GM12878 (cell line): ENCODE measurements at regions not wholly inside any gene's neighbourhood (a gene's known extent, or its start where the extent isn't known, plus 50 kb on each side); places are given as distances from the start of the nearest gene placed in this dataset.

Source experiments
- ATAC-seq: fragments of 200-7000 bp; cut with Tn5 transposase; 3 replicates; pipeline ENCODE4 v1.9.1; 2020; ENCODE audit warnings: mild to moderate bottlenecking, moderate library complexity
- BruUV-seq: library from RNA; stranded (reverse); fragments of 400-500 nt; replicated peaks from 2 replicates; lab custom pipeline; 2021; lab: Mats Ljungman, UMichigan
- CTCF ChIA-PET: fragments of 300-600 bp; sonication (Branson Sonifier 250); formaldehyde crosslinking; extraction: SDS; loops from one replicate; lab custom pipeline; 2021; ENCODE audit warnings: inconsistent platforms; lab: Yijun Ruan, JAX
- POLR2A ChIA-PET: fragments of 350-600 bp; formaldehyde crosslinking; extraction: SDS; loops from one replicate; lab custom pipeline; 2021; ENCODE audit warnings: inconsistent platforms; lab: Charles Lee
- RAD21 ChIA-PET: fragments of 300-600 bp; sonication (Branson Sonifier 250); formaldehyde crosslinking; loops from one replicate; lab custom pipeline; 2023; ENCODE audit warnings: antibody characterized with exemption; ENCODE audit not compliant: unreplicated experiment; lab: Charles Lee
- SMC1A ChIA-PET: fragments of 300-600 bp; sonication (Branson Sonifier 250); formaldehyde crosslinking; loops from one replicate; lab custom pipeline; 2023; ENCODE audit not compliant: unreplicated experiment, uncharacterized antibody; lab: Charles Lee
- DNase-seq: peaks from one replicate; pipeline ENCODE4 v3.0.0-alpha.2; 2011; ENCODE audit warnings: low read depth, low spot score
- FAIRE-seq: peaks from 3 replicates; lab custom pipeline; 2011; peaks lifted over from hg19 to GRCh38; lab: Jason Lieb, UNC
- H2AFZ ChIP-seq: 2 replicates; pipeline ENCODE4 v1.6.0; 2011; ENCODE audit warnings: low read depth, low read length, control low read depth; ENCODE audit not compliant: control insufficient read depth
- H3K27ac ChIP-seq: 2 replicates; pipeline ENCODE4 v1.5.1; 2011; ENCODE audit warnings: control low read depth; ENCODE audit not compliant: control insufficient read depth, insufficient read depth
- H3K27me3 ChIP-seq, 2 experiments: replicated peaks in 1 of 2; 2 replicates each; pipeline versions ENCODE4 v1.6.0 to v1.6.1; 2011; ENCODE audit warnings: low read length in 1 of 2; ENCODE audit not compliant: control insufficient read depth in 2 of 2, insufficient read depth in 2 of 2
- H3K36me3 ChIP-seq, 2 experiments: 2 replicates each; pipeline ENCODE4 v1.5.1; 2011; ENCODE audit warnings: low read length in 1 of 2; ENCODE audit not compliant: control insufficient read depth in 2 of 2, insufficient read depth in 2 of 2
- H3K4me1 ChIP-seq: 2 replicates; pipeline ENCODE4 v1.6.1; 2011; ENCODE audit warnings: mild to moderate bottlenecking, low read length, moderate library complexity, mixed read lengths; ENCODE audit not compliant: control insufficient read depth, insufficient read depth
- H3K4me2 ChIP-seq: 2 replicates; pipeline ENCODE4 v1.6.0; 2011; ENCODE audit warnings: control low read depth; ENCODE audit not compliant: control insufficient read depth, insufficient read depth
- H3K4me3 ChIP-seq: fragments of 200-600 bp; sonication (generic); 2 replicates; pipeline ENCODE4 v1.5.1; 2016
- H3K79me2 ChIP-seq: 2 replicates; pipeline ENCODE4 v1.6.0; 2011; ENCODE audit warnings: low read length; ENCODE audit not compliant: control insufficient read depth, insufficient read depth
- H3K9ac ChIP-seq: 2 replicates; pipeline ENCODE4 v1.8.0; 2011; ENCODE audit warnings: low read length, control low read depth, mixed read lengths; ENCODE audit not compliant: control insufficient read depth, insufficient read depth
- H3K9me3 ChIP-seq: replicated peaks from 3 replicates; pipeline ENCODE4 v1.5.1; 2011; ENCODE audit warnings: mild to moderate bottlenecking, low read length; ENCODE audit not compliant: control insufficient read depth, insufficient read depth
- H4K20me1 ChIP-seq: 2 replicates; pipeline ENCODE4 v1.6.0; 2011; ENCODE audit not compliant: control insufficient read depth, insufficient read depth
- CBX5 ChIP-seq: sonication (generic); IDR thresholded peaks from 2 replicates; pipeline ENCODE4 v1.6.1; 2016; ENCODE audit warnings: low read depth, moderate library complexity, mild to moderate bottlenecking, inconsistent platforms
- CHD4 ChIP-seq: fragments of 200-600 bp; sonication (generic); IDR thresholded peaks from 2 replicates; pipeline ENCODE4 v1.6.1; 2016; ENCODE audit warnings: mild to moderate bottlenecking
- EP300 ChIP-seq, 2 experiments: fragments of 150-350 bp in 1 of 2; IDR thresholded peaks; 2 replicates each; pipeline ENCODE4 v1.6.1; 2011 to 2012; ENCODE audit warnings: low read depth in 2 of 2, low read length in 2 of 2, borderline replicate concordance in 1 of 2, improper control_type of control experiment in 1 of 2, inconsistent platforms in 1 of 2; ENCODE audit not compliant: control insufficient read depth in 1 of 2
- ZNF384 ChIP-seq: IDR thresholded peaks from 2 replicates; pipeline ENCODE4 v1.6.1; 2012; ENCODE audit warnings: low read depth, mild to moderate bottlenecking, low read length, improper control_type of control experiment, borderline replicate concordance
- WGBS: methylation state at CpG from one replicate; pipeline ENCODE4 v1.1.6; 2016; ENCODE audit warnings: low lambda C conversion rate; ENCODE audit not compliant: insufficient replicate concordance, insufficient coverage; ENCODE audit errors: missing lambda C conversion rate; 5-methylcytosine and 5-hydroxymethylcytosine counted together
- in situ Hi-C: fragments of 300-500 bp; cut with MboI; formaldehyde crosslinking; loops from 9 replicates; pipeline ENCODE4 v1.14.3; 2018; ENCODE audit warnings: mixed read lengths
- intact Hi-C: fragments of 100-400 bp; cut with micrococcal nuclease; formaldehyde crosslinking; loops from one replicate; pipeline ENCODE4 v1.14.2; 2022; ENCODE audit not compliant: unreplicated experiment

DNA sequence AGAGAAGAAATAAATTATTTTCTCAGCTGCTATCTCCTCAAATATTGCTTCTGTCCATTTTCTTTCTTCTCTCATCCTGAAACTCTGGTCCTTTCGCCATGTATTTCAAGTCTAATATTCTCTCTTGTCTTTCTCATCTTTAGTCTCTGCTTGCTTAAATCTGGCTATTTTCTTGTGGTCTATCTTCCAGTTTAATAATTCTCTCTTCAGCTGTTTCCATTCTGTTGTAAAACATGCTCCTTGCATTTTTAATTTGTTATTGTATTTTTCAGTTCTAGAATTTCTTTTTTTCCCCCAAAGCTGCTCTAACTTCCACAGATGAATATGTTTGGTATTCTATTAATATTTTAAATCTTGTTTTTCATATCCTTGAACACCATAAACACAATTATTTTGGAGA lies 70.1 kb upstream of the TMPRSS2 start:
- no peaks in the 10 kb centered on the region for H3K27me3 ChIP-seq
- H3K9me3 ChIP-seq: no peaks in the 10 kb centered on the region; the same call in 1 of the 3 replicates
- H3K27ac ChIP-seq: no peak overlapping the region
- SMC1A ChIA-PET: interaction anchor here (1.1 kb wide), 1 partner anchor 30 kb away, joined by 3 read pairs; no protein-coding TSS in a partner anchor
- no peaks in the 10 kb centered on the region for H3K79me2 ChIP-seq
- H3K9ac ChIP-seq: no peak overlapping the region
- H3K4me1 ChIP-seq: no peaks in the 10 kb centered on the region
- in situ Hi-C loops (no loop called here), intact Hi-C loops (no loop called here)
- no peaks in the 10 kb centered on the region for H4K20me1 ChIP-seq
- WGBS: 33% methylated on average over 1 of the region's 1 CpG
- POLR2A ChIA-PET: no interaction called here
- H2AFZ ChIP-seq: no peak overlapping the region
- no peak overlapping the region for H3K4me2 ChIP-seq
- DNase-seq (no peak), FAIRE-seq (no peak), ATAC-seq (no peak)
- H3K36me3 ChIP-seq: no peaks in the 10 kb centered on the region
- TF ChIP-seq CHD4 (no peak), CBX5 (0 out of 2 replicates have a peak, but pooled peaks have one; percentile 38), ZNF384 (no peak)
- RAD21 ChIA-PET: no interaction called here
- no peak overlapping the region for H3K4me3 ChIP-seq
- BruUV-seq: no TSS peak
- CTCF ChIA-PET: no interaction called here

DNA sequence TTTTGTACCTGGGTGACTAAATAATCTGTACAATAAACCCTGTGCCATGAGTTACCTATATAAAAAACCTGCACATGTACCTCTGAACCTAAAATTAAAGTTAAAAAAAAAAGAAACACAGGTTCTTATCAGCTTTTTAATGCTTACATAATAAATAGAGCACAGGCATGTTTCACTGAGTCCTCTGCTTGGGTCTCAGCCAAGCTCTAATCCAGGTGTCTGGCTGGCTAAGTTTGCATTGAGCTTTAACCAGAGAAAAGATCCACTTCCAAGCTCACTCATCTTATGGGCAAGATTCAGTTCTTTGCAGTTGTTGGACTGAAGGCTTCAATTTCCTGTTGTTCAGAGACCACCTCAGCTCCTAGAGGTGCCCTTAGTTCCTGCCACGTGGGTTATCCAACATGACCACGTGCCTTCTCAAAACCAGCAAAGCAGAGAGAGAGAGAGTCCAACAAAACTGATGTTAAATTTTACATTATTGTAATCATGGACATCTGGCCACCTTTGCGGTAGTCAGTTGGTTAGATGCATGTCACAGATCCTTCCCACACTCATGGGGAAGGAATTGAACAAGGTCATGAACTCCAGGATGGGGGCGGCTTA lies 68.2 kb upstream of the TMPRSS2 start:
- ChIA-PET SMC1A (no interaction called here), POLR2A (no interaction called here), RAD21 (no interaction called here), CTCF (interaction anchor here (0.6 to 0.9 kb wide), 2 partner anchors 12 to 45 kb away, joined by 3 read pairs; no protein-coding TSS in a partner anchor)
- H3K4me3 ChIP-seq: no peak overlapping the region
- no peaks in the 10 kb centered on the region for H4K20me1 ChIP-seq
- ATAC-seq: no peak
- BruUV-seq: no TSS peak
- H3K36me3 ChIP-seq: no peaks in the 10 kb centered on the region
- 24% methylated on average over 4 of the region's 4 CpGs for WGBS
- FAIRE-seq: no peak
- no peaks in the 10 kb centered on the region for H3K27me3 ChIP-seq
- H3K27ac ChIP-seq: no peak overlapping the region
- intact Hi-C loops: no loop called here
- DNase-seq: no peak
- peaks cover 8% of the 10 kb centered on the region for H3K9me3 ChIP-seq
- no peak overlapping the region for H3K4me2 ChIP-seq
- no peak overlapping the region for H2AFZ ChIP-seq
- no peak overlapping the region for H3K9ac ChIP-seq
- no peaks in the 10 kb centered on the region for H3K79me2 ChIP-seq
- no peak for TF ChIP-seq EP300 (IDR thresholded peaks at IDR 0.05; ENCODE audit: borderline replicate concordance in 1 of 2, control insufficient read depth in 1 of 2, low read depth in 2 of 2, low read length in 2 of 2)
- in situ Hi-C loops: no loop called here
- peaks cover 4% of the 10 kb centered on the region; the same call in 1 of the 2 replicates for H3K4me1 ChIP-seq
